ENCODE measurements at regions not wholly inside any gene's neighbourhood (a gene's known extent, or its start where the extent isn't known, plus 50 kb on each side); places are given as distances from the start of the nearest gene placed in this dataset.

- H3K9me3 ChIP-seq (ENCODE audit: control insufficient read depth, insufficient read depth, low read depth, low read length): no peaks in the 10 kb centered on the region
- no peaks in the 10 kb centered on the region for H3K36me3 ChIP-seq (ENCODE audit: control insufficient read depth in 2 of 2, insufficient read depth in 1 of 2, low read length in 2 of 2)
- H3K27ac ChIP-seq (ENCODE audit: extremely low read depth, low read depth, low read length): no peak overlapping the region
- H3K4me1 ChIP-seq (ENCODE audit: control insufficient read depth, insufficient read depth, low read length): no peaks in the 10 kb centered on the region
- no peak overlapping the region for H3K4me3 ChIP-seq (ENCODE audit: low read depth, low read length)
- CTCF ChIA-PET: no interaction called here
- TF ChIP-seq ZNF449 (tag by site-specific recombination; IDR thresholded peaks at IDR 0.05) (no peak), ZBTB44 (tag by site-specific recombination; IDR thresholded peaks at IDR 0.05) (no peak), ZNF830 (tag by site-specific recombination; IDR thresholded peaks at IDR 0.05; ENCODE audit: low read depth) (no peak), ZSCAN18 (tag by site-specific recombination; IDR thresholded peaks at IDR 0.05) (no peak), ZBTB11 (tag by site-specific recombination; conservative IDR thresholded peaks at IDR 0.05; ENCODE audit: low read depth) (no peak), ZNF639 (tag by site-specific recombination; IDR thresholded peaks at IDR 0.05) (no peak), ZNF175 (tag by site-specific recombination; IDR thresholded peaks at IDR 0.05) (no peak), ZNF621 (tag by site-specific recombination; IDR thresholded peaks at IDR 0.05) (no peak), ZBTB7A (tag by site-specific recombination; IDR thresholded peaks at IDR 0.05; ENCODE audit: low read depth) (no peak), EGR2 (tag by site-specific recombination; IDR thresholded peaks at IDR 0.05; ENCODE audit: low read depth) (no peak), PRDM6 (tag by site-specific recombination; IDR thresholded peaks at IDR 0.05) (no peak), AEBP2 (tag by site-specific recombination; IDR thresholded peaks at IDR 0.05; ENCODE audit: borderline replicate concordance) (no peak), ZBTB8A (tag by site-specific recombination; IDR thresholded peaks at IDR 0.05) (no peak), ZNF555 (tag by site-specific recombination; conservative IDR thresholded peaks at IDR 0.05) (no peak), ZFP3 (tag by site-specific recombination; IDR thresholded peaks at IDR 0.05; ENCODE audit: low read depth) (no peak), HOXA7 (CRISPR knock-in tag; IDR thresholded peaks at IDR 0.05; ENCODE audit: borderline replicate concordance) (no peak), ZNF792 (tag by site-specific recombination; IDR thresholded peaks at IDR 0.05) (no peak)
- POLR2A ChIA-PET: no interaction called here
These were observed 989.9 kb downstream of the OLFM4 start for GRCh38 chr13:54018485-54018884.
